ENCODE measurements at regions not wholly inside any gene's neighbourhood (a gene's known extent, or its start where the extent isn't known, plus 50 kb on each side); places are given as distances from the start of the nearest gene placed in this dataset.

DNA sequence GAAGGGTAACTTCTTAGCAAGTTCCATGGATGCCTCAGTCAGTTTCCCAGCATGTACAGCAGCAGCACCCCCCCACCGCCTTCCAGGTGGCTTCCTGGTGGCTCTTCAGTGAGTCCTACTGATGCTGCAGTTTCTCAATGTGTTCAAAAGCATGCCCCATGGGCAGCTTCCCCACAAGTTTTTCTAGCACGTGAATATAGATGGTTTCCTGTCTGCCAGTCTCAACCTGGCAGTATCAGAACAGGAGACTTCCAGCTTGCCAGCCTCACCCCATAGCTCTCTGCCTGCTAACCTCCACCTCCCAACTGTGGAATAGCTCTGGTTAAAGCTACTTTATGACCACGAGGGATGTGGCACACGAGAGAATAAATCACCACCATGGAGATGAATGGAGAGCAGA lies 188.3 kb upstream of the SLCO3A1 start:
- no peaks in the 10 kb centered on the region for H4K20me1 ChIP-seq (replicated peaks; ENCODE audit: control insufficient read depth, insufficient read depth, low read length)
- ChIA-PET CTCF (ENCODE audit: low intra/inter-chr PET ratio) (no interaction called here), POLR2A (no interaction called here)
- intact Hi-C loops (cut with micrococcal nuclease) (no loop called here), in situ Hi-C loops (cut with MboI) (no loop called here)
- H3K4me3 ChIP-seq, result no peak overlapping the region
- H2AFZ ChIP-seq (ENCODE audit: low read depth, low read length), result no peak overlapping the region
- H3K9me1 ChIP-seq (ENCODE audit: control insufficient read depth, insufficient read depth, low read length), result no peaks in the 10 kb centered on the region
- FAIRE-seq, result no peak
- H3K36me3 ChIP-seq (ENCODE audit: control insufficient read depth, insufficient read depth, low read length), result no peaks in the 10 kb centered on the region
- no peaks in the 10 kb centered on the region for H3K9me3 ChIP-seq (replicated peaks; ENCODE audit: control insufficient read depth, insufficient read depth, low read depth, low read length)
- no peak overlapping the region for H3K9ac ChIP-seq (ENCODE audit: insufficient read depth in 1 of 2, low read depth in 2 of 2, low read length in 2 of 2)
- H3K79me2 ChIP-seq (ENCODE audit: control insufficient read depth, insufficient read depth, low read length), result no peaks in the 10 kb centered on the region
- H3K27ac ChIP-seq (ENCODE audit: extremely low read depth, low read depth, low read length), result no peak overlapping the region
- H3K4me2 ChIP-seq (ENCODE audit: insufficient read depth, low read length), result no peak overlapping the region
- H3K27me3 ChIP-seq (ENCODE audit: control insufficient read depth in 2 of 2, insufficient read depth in 2 of 2, low read length in 2 of 2), result no peaks in the 10 kb centered on the region
- WGBS (ENCODE audit: insufficient coverage, low coverage, missing lambda C conversion rate), result 0% methylated on average over 4 of the region's 4 CpGs
- ATAC-seq, result no peak
- DNase-seq (ENCODE audit: extremely low read depth in 1 of 4, low spot score in 3 of 4), result no peak
- no peaks in the 10 kb centered on the region; a peak in 1 of 5 replicates for H3K4me1 ChIP-seq (replicated peaks in 1 of 2; ENCODE audit: control insufficient read depth in 2 of 2, insufficient read depth in 2 of 2, low read length in 2 of 2)
- BruUV-seq (replicated peaks), result no TSS peak
- TF ChIP-seq, protein P1, sequence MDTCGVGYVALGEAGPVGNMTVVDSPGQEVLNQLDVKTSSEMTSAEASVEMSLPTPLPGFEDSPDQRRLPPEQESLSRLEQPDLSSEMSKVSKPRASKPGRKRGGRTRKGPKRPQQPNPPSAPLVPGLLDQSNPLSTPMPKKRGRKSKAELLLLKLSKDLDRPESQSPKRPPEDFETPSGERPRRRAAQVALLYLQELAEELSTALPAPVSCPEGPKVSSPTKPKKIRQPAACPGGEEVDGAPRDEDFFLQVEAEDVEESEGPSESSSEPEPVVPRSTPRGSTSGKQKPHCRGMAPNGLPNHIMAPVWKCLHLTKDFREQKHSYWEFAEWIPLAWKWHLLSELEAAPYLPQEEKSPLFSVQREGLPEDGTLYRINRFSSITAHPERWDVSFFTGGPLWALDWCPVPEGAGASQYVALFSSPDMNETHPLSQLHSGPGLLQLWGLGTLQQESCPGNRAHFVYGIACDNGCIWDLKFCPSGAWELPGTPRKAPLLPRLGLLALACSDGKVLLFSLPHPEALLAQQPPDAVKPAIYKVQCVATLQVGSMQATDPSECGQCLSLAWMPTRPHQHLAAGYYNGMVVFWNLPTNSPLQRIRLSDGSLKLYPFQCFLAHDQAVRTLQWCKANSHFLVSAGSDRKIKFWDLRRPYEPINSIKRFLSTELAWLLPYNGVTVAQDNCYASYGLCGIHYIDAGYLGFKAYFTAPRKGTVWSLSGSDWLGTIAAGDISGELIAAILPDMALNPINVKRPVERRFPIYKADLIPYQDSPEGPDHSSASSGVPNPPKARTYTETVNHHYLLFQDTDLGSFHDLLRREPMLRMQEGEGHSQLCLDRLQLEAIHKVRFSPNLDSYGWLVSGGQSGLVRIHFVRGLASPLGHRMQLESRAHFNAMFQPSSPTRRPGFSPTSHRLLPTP (IDR thresholded peaks at IDR 0.05; ENCODE audit: borderline replicate concordance, extremely low read depth, insufficient read length), result no peak
- TF ChIP-seq CREBBP (IDR thresholded peaks at IDR 0.05; ENCODE audit: low read depth, low read length), result no peak
- TF ChIP-seq NR2F6 (CRISPR knock-in tag; IDR thresholded peaks at IDR 0.05), result no peak
- TF ChIP-seq, protein P2, sequence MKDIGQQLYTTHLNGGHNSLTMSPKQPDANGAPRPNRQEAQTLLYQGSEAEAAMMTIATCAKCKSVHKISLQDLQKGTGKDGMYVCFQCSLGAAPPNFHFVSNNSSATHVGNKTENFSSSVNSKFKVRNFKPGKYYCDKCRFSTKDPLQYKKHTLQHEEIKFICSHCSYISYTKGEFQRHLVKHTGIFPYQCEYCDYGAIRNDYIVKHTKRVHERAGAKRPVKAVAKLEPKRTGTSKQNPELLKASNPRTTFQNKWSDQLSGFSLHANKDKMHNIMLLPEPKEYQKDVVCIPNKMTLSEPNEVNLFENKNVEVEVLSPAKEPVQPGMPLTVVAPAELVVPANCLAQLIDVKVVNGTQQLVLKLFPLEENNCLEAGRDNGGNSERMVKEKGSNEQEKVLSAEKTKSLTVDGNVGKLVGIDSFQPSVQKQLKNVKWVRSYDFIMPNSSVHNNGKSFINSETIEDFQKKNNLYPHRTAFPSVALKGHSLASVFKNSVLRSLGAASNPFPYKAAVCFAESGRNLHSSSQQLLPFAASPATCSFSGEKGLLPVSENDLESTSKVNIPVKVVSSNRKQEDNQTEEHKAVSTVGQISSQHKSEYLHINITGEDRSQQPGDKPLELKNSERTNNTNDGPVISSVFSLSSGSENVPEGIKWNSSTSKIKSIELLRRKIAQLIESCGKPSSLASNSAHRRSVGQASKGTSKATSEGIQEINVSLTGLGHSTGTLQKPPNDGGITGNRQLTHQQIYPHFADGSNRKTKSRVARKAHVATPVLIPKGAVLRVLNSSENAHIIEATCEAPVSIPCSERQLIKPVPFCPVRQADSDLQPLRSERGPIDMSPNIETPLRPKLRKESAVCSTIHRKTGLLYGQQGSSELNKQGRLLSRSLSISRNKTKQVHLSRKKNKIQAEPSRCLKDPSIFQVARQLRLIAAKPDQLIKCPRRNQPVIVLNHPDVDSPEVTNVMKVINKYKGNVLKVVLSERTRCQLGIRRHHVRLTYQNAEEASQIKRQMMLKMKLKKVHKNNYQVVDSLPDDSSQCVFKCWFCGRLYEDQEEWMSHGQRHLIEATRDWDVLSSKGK (CRISPR knock-in tag; IDR thresholded peaks at IDR 0.05), result no peak
- TF ChIP-seq E2F3 (CRISPR knock-in tag; IDR thresholded peaks at IDR 0.05), result no peak
- TF ChIP-seq, protein P3, sequence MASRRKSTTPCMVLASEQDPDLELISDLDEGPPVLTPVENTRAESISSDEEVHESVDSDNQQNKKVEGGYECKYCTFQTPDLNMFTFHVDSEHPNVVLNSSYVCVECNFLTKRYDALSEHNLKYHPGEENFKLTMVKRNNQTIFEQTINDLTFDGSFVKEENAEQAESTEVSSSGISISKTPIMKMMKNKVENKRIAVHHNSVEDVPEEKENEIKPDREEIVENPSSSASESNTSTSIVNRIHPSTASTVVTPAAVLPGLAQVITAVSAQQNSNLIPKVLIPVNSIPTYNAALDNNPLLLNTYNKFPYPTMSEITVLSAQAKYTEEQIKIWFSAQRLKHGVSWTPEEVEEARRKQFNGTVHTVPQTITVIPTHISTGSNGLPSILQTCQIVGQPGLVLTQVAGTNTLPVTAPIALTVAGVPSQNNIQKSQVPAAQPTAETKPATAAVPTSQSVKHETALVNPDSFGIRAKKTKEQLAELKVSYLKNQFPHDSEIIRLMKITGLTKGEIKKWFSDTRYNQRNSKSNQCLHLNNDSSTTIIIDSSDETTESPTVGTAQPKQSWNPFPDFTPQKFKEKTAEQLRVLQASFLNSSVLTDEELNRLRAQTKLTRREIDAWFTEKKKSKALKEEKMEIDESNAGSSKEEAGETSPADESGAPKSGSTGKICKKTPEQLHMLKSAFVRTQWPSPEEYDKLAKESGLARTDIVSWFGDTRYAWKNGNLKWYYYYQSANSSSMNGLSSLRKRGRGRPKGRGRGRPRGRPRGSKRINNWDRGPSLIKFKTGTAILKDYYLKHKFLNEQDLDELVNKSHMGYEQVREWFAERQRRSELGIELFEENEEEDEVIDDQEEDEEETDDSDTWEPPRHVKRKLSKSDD (conservative IDR thresholded peaks at IDR 0.05; ENCODE audit: low read length), result no peak
- TF ChIP-seq, protein P4, sequence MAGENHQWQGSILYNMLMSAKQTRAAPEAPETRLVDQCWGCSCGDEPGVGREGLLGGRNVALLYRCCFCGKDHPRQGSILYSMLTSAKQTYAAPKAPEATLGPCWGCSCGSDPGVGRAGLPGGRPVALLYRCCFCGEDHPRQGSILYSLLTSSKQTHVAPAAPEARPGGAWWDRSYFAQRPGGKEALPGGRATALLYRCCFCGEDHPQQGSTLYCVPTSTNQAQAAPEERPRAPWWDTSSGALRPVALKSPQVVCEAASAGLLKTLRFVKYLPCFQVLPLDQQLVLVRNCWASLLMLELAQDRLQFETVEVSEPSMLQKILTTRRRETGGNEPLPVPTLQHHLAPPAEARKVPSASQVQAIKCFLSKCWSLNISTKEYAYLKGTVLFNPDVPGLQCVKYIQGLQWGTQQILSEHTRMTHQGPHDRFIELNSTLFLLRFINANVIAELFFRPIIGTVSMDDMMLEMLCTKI (IDR thresholded peaks at IDR 0.05; ENCODE audit: partially characterized antibody), result no peak
- TF ChIP-seq KDM1A (IDR thresholded peaks at IDR 0.05), result no peak
- TF ChIP-seq CXXC5 (CRISPR knock-in tag; IDR thresholded peaks at IDR 0.05), result no peak
- no peak for TF ChIP-seq PHF21A (IDR thresholded peaks at IDR 0.05; ENCODE audit: borderline replicate concordance, low read depth)
- TF ChIP-seq, protein P5, sequence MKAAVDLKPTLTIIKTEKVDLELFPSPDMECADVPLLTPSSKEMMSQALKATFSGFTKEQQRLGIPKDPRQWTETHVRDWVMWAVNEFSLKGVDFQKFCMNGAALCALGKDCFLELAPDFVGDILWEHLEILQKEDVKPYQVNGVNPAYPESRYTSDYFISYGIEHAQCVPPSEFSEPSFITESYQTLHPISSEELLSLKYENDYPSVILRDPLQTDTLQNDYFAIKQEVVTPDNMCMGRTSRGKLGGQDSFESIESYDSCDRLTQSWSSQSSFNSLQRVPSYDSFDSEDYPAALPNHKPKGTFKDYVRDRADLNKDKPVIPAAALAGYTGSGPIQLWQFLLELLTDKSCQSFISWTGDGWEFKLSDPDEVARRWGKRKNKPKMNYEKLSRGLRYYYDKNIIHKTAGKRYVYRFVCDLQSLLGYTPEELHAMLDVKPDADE (conservative IDR thresholded peaks at IDR 0.05; ENCODE audit: control insufficient read depth, low read depth, low read length), result no peak
